ENCODE measurements at regions not wholly inside any gene's neighbourhood (a gene's known extent, or its start where the extent isn't known, plus 50 kb on each side); places are given as distances from the start of the nearest gene placed in this dataset.

GRCh38 chr5:124960266-124960665 lies 213.8 kb upstream of the ZNF608 start:
- TF ChIP-seq CTCF (IDR thresholded peaks at IDR 0.05) (no peak), POLR2A (IDR thresholded peaks at IDR 0.05) (no peak)
